Activated B cell treated with CpG ODN at 0.5 μM for 24 hours (primary cell): ENCODE measurements at regions not wholly inside any gene's neighbourhood (a gene's known extent, or its start where the extent isn't known, plus 50 kb on each side); places are given as distances from the start of the nearest gene placed in this dataset.

Experiments used
- ATAC-seq: fragments of 200-7000 bp; cut with Tn5 transposase; one replicate; pipeline ENCODE4 v1.10.0; 2021; ENCODE audit warnings: low read depth, mild to moderate bottlenecking, moderate library complexity
- CTCF ChIA-PET: fragments of 350-600 bp; sonication (Branson Sonifier 250); formaldehyde crosslinking; loops from one replicate; lab custom pipeline; 2021; ENCODE audit warnings: antibody characterized with exemption; lab: Charles Lee
- POLR2A ChIA-PET: fragments of 350-600 bp; sonication (Branson Sonifier 250); formaldehyde crosslinking; loops from one replicate; lab custom pipeline; 2021; ENCODE audit warnings: antibody characterized with exemption; lab: Charles Lee
- DNase-seq: peaks from one replicate; pipeline ENCODE4 v3.0.0; 2022
- H3K27ac Mint-ChIP-seq: one replicate; pipeline ENCODE4 v1.8.0; 2020; ENCODE audit warnings: mixed read lengths
- H3K27me3 Mint-ChIP-seq: one replicate; pipeline ENCODE4 v1.8.0; 2021; ENCODE audit warnings: mixed read lengths
- H3K36me3 Mint-ChIP-seq: one replicate; pipeline ENCODE4 v1.8.0; 2021; ENCODE audit warnings: low read depth, mixed read lengths
- H3K4me1 Mint-ChIP-seq: one replicate; pipeline ENCODE4 v1.8.0; 2021; ENCODE audit warnings: mixed read lengths
- H3K4me3 Mint-ChIP-seq: one replicate; pipeline ENCODE4 v1.8.0; 2020; ENCODE audit warnings: mild to moderate bottlenecking, mixed read lengths
- H3K9me3 Mint-ChIP-seq: one replicate; pipeline ENCODE4 v1.8.0; 2020; ENCODE audit warnings: mixed read lengths
- intact Hi-C: fragments of 100-400 bp; cut with micrococcal nuclease; formaldehyde crosslinking; loops from one replicate; pipeline ENCODE4 v1.15.1; 2024
- TF ChIP-seq, protein P1 (sequence below): fragments of 200-600 bp; IDR thresholded peaks from one replicate; pipeline ENCODE4 v1.8.0; 2022; ENCODE audit warnings: antibody characterized with exemption, mild to moderate bottlenecking

DNA sequence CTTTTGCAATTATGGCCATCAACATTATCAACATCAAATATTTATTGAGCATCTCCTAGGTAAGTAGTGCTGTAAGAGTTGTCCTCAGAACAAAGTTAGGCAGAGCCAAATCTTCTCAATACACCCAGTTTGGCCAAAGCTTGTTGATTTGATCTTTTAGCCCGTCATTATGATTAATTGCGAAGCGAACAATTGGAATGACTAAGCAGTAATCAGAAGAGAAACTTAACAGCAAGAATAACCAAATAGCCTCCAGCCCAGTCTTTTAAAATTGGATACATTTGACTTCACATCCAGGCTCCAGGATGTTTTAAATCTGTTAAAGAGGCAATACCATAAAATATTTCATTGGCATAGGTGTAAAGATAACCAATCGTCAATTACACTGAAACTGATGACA lies 1156.0 kb downstream of the OLFM4 start:
- H3K27ac Mint-ChIP-seq = no peak overlapping the region
- POLR2A ChIA-PET = no interaction called here
- intact Hi-C loops = no loop called here
- no peaks in the 10 kb centered on the region for H3K36me3 Mint-ChIP-seq
- CTCF ChIA-PET = no interaction called here
- no peak overlapping the region for H3K4me3 Mint-ChIP-seq
- no peaks in the 10 kb centered on the region for H3K27me3 Mint-ChIP-seq
- TF ChIP-seq, protein P1, sequence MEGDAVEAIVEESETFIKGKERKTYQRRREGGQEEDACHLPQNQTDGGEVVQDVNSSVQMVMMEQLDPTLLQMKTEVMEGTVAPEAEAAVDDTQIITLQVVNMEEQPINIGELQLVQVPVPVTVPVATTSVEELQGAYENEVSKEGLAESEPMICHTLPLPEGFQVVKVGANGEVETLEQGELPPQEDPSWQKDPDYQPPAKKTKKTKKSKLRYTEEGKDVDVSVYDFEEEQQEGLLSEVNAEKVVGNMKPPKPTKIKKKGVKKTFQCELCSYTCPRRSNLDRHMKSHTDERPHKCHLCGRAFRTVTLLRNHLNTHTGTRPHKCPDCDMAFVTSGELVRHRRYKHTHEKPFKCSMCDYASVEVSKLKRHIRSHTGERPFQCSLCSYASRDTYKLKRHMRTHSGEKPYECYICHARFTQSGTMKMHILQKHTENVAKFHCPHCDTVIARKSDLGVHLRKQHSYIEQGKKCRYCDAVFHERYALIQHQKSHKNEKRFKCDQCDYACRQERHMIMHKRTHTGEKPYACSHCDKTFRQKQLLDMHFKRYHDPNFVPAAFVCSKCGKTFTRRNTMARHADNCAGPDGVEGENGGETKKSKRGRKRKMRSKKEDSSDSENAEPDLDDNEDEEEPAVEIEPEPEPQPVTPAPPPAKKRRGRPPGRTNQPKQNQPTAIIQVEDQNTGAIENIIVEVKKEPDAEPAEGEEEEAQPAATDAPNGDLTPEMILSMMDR = no peak
- ATAC-seq (no peak), DNase-seq (no peak)
- H3K4me1 Mint-ChIP-seq = no peaks in the 10 kb centered on the region
- peaks cover 16% of the 10 kb centered on the region for H3K9me3 Mint-ChIP-seq

DNA sequence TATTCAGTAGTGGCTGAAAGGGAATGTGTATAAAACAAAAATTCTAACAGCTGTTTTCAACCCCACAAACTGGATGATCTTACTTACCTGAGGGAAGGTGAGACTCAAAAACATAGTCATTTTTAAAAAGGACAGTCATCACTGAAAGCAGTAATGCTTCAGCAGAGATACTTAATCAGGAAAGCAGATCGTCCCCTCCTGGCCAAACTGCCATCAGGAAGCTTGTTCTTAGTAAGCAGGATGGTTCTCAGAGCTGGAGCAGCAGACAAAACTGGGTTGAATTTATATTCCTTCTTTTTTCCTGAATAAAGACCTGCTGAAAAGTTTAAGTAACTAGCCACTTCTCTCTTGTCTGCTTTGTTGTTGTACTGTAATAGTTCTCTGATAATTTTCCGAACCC lies 1156.5 kb downstream of the OLFM4 start:
- TF ChIP-seq, protein P1 = no peak
- H3K27ac Mint-ChIP-seq = no peak overlapping the region
- ATAC-seq (no peak), DNase-seq (no peak)
- H3K4me3 Mint-ChIP-seq = no peak overlapping the region
- H3K9me3 Mint-ChIP-seq = peaks cover 15% of the 10 kb centered on the region
- H3K4me1 Mint-ChIP-seq = no peaks in the 10 kb centered on the region
- ChIA-PET POLR2A (no interaction called here), CTCF (no interaction called here)
- no peaks in the 10 kb centered on the region for H3K36me3 Mint-ChIP-seq
- intact Hi-C loops = no loop called here
- no peaks in the 10 kb centered on the region for H3K27me3 Mint-ChIP-seq

DNA sequence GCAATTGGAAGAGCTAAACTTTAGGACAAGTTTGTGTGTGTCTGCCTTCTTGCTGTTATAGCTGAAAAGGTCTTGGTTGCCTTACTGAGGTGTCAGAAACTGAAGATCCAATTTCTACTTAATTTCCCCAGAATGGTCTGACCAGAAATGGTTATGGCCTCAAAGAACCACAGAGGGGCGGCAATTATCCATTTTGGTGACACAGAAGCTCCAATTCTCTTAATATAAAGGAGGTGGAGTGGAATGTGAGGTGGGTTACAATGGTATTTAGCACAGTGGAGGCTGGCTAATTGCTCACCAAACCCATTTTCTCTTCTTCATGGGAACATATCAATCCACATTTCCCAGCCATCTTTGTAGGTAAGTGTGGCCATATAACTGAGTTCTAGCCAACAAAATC lies 1157.2 kb downstream of the OLFM4 start:
- TF ChIP-seq, protein P1 = no peak
- no peaks in the 10 kb centered on the region for H3K4me1 Mint-ChIP-seq
- H3K27me3 Mint-ChIP-seq = no peaks in the 10 kb centered on the region
- no peaks in the 10 kb centered on the region for H3K36me3 Mint-ChIP-seq
- intact Hi-C loops = no loop called here
- H3K27ac Mint-ChIP-seq = no peak overlapping the region
- ChIA-PET CTCF (no interaction called here), POLR2A (no interaction called here)
- H3K4me3 Mint-ChIP-seq = no peak overlapping the region
- H3K9me3 Mint-ChIP-seq = peaks cover 14% of the 10 kb centered on the region
- no peak for DNase-seq
- ATAC-seq = no peak

DNA sequence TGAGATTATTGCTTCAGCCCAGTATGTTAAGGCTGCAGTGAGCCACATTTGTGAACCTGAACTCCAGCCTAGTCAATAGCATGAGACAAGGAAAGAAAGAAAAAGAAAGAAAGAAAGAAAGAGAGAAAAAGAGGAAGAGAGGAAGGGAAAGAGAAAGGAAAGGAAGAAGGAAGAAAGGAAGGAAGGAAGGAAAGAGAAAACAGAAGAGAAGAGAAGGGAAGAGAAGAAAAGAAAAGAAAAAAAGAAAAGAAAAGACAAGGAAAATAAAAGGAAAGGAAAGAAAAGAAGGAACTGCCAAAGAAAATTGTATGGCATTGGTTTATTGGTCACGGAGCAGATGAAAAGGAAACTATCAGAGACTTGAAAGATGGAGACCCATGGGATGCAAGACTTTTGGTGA lies 1158.8 kb downstream of the OLFM4 start:
- H3K4me1 Mint-ChIP-seq = no peaks in the 10 kb centered on the region
- peaks cover 15% of the 10 kb centered on the region for H3K9me3 Mint-ChIP-seq
- no peaks in the 10 kb centered on the region for H3K27me3 Mint-ChIP-seq
- no peak overlapping the region for H3K27ac Mint-ChIP-seq
- ChIA-PET CTCF (no interaction called here), POLR2A (no interaction called here)
- DNase-seq (no peak), ATAC-seq (no peak)
- TF ChIP-seq, protein P1 = no peak
- no peak overlapping the region for H3K4me3 Mint-ChIP-seq
- intact Hi-C loops = no loop called here
- no peaks in the 10 kb centered on the region for H3K36me3 Mint-ChIP-seq

DNA sequence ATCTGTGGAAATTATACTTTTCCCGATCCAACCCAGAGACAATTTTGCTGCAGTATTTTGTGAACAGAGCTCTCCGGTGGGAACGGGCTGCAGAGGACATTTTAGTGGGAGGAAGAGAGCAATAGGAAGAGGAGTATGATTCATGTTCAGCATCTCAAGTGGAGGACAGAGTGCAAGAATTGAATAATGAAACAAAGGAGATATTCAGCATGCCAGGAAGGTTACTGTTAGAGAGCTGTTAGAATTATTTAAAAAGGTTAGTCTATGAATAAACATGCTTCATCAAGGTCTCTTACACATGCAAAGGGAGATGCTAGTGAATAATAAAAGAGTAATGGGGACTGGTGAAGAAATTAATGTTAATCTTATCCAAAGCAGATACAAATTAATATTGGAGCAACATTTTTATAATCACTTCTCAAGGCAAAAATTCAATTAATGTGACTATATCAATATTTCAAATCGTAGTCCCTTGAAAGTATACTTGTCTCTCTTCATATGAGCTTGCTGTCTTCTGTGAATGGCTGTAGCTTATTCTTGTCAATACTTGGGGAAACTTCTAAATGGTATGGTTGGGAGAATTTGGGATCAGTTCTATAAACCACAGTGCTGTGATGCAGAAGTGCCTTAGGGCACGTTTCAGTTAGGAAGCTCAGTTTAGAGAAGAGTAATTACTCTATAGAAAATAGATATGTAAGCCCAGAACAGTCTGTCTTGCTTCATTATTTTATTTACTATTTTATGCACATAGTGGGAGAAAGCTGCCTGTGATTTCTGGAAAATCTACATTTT lies 1165.8 kb downstream of the OLFM4 start:
- TF ChIP-seq, protein P1 = no peak
- DNase-seq = no peak
- no peaks in the 10 kb centered on the region for H3K36me3 Mint-ChIP-seq
- POLR2A ChIA-PET = interaction anchor here (0.6 kb wide), 1 partner anchor 312 kb away, joined by 10 read pairs; no protein-coding TSS in a partner anchor
- no peaks in the 10 kb centered on the region for H3K4me1 Mint-ChIP-seq
- H3K27me3 Mint-ChIP-seq = no peaks in the 10 kb centered on the region
- CTCF ChIA-PET = no interaction called here
- ATAC-seq = no peak
- H3K9me3 Mint-ChIP-seq = peaks cover 11% of the 10 kb centered on the region
- no peak overlapping the region for H3K4me3 Mint-ChIP-seq
- H3K27ac Mint-ChIP-seq = no peak overlapping the region
- intact Hi-C loops = no loop called here
